ENCODE measurements at regions not wholly inside any gene's neighbourhood (a gene's known extent, or its start where the extent isn't known, plus 50 kb on each side); places are given as distances from the start of the nearest gene placed in this dataset.

GRCh38 chr7:116334555-116334954 lies 124.2 kb downstream of the TES start:
- TF ChIP-seq, protein P1, sequence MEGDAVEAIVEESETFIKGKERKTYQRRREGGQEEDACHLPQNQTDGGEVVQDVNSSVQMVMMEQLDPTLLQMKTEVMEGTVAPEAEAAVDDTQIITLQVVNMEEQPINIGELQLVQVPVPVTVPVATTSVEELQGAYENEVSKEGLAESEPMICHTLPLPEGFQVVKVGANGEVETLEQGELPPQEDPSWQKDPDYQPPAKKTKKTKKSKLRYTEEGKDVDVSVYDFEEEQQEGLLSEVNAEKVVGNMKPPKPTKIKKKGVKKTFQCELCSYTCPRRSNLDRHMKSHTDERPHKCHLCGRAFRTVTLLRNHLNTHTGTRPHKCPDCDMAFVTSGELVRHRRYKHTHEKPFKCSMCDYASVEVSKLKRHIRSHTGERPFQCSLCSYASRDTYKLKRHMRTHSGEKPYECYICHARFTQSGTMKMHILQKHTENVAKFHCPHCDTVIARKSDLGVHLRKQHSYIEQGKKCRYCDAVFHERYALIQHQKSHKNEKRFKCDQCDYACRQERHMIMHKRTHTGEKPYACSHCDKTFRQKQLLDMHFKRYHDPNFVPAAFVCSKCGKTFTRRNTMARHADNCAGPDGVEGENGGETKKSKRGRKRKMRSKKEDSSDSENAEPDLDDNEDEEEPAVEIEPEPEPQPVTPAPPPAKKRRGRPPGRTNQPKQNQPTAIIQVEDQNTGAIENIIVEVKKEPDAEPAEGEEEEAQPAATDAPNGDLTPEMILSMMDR (IDR thresholded peaks at IDR 0.05): no peak
- no peak for TF ChIP-seq POLR2A (IDR thresholded peaks at IDR 0.05)

Data from testis (tissue), 2 donors.